ENCODE measurements at regions not wholly inside any gene's neighbourhood (a gene's known extent, or its start where the extent isn't known, plus 50 kb on each side); places are given as distances from the start of the nearest gene placed in this dataset.
"Not testable (repeated sequence)": the region's sequence is repeated elsewhere in the genome, so short reads cannot be mapped to it uniquely, and the experiment has no call there.

DNA sequence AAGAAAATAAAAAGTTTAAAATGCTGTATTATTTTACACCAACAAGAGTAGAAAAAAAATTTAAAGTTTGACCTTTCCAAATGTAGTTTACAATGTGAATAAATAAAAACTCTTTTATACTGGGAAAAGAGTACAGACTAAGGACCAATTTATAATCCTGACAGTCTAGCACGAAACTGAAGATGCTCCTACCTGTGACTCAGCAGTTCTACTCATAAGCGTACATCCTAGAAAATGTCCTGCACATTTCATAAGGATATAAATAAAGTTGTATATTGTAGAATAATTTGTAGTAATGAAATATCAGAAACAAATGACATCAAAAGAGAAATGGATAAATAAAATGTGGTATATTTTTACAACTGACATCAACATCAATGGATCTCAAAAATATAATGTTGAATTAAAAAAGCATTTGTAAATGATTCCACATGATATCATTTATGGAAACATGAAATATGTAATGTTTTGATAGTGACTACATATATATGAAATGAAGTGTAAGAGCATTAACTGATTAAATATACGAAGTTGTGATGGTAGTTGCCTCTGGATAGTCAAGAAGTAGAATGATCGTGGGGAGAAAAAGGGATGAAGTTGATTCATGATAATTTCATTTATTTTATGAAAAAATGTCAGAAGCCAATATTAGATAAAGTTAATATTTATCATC, 161.3 kb upstream of the CBLB start:
- DNase-seq = no peak

DNA sequence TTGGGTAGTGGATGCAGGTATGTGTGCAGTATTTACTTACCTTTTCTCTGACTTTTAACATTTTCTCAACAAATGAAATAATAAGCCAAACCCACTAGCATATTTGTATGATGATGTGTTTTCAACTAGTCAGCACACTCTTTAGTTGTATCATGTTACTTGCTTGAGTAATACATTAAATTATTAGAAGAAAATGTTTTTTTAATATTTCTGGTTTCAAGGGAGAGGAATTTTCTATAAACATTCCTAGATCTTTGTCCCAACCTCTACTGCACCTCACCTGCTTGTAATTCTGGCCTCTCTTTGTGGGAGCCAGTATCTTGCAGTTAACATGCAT, 161.8 kb upstream of the CBLB start:
- DNase-seq = no peak

DNA sequence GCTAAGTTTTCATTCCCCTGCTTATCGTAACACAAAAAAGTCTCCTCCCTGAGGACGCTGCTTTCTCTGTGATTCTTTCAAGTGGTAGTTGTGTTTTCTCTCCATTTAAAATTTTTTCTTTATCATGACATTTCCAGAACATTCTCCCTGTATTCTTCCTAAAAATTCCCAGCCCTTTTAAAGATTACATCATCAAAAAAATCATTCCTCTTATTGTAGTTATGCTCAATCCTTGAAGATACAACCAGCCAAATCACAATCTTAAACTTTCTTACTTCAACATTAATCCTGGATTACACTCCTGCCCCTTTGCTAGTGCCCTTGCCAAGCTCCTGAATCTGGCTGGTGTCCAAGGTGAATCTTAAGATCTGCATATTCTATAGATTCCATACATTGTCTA, 163.7 kb upstream of the CBLB start:
- no peak for DNase-seq

DNA sequence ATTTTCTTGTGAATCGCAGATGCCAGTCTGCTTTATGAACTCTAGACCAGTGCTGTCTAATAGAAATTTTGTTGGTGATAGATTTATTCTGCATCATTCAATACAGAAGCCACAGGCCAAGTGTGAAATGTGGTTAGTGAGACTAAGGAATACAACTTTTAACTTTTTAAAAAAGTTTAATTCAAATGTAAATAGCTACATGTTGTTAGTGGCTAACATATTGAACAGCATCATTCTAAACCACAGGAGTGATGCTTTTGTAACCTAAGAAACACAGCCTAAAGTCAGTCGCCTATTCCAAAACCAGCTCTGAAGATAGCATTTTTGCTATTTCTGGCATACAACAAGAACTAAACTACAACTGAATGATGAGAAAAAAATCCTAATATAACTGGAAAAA, 164.8 kb upstream of the CBLB start:
- DNase-seq = no peak

GRCh38 chr3:106034313-106034712, 165.5 kb upstream of the CBLB start:
- no peak for DNase-seq

- DNase-seq = no peak
Measured at GRCh38 chr3:106035619-106036018, 166.8 kb upstream of the CBLB start.

DNA sequence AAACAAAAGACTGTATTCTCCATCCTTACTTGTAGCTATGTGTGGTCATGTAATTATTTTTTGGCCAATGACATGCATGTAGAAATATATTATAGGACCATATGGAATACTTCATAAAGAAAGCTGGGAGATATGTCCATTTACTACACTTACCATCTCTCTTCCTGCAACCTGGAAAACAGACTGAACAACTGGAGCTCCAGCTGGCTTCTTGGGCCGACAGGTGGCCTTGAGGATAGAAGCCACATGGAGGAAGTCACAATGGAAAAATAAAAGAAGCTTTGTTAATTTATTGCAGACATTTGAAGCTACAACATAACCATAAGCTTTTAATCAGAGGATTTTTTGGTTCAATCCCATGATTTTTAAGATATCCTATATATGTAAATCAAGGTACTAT, 167.9 kb upstream of the CBLB start:
- no peak for DNase-seq

DNA sequence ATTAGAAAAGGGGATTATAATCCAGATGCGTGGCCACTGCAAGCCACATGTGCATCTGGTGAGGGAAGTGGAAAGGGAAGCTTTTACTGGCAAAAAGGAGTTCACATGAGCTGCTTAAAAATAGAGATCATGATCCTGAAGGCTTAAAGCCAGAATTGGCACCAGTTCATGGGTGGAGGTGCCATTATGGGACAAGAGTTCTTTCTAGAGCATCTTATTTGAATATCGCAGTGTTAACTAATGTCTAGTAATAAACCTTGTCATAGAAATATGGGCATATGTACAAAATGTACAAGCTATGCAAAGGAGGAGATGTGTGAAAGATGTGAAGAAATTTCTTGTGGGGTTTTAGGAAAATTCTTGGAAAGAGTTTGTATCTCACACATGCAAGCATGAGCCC, 178.4 kb upstream of the CBLB start:
- DNase-seq = no peak

DNA sequence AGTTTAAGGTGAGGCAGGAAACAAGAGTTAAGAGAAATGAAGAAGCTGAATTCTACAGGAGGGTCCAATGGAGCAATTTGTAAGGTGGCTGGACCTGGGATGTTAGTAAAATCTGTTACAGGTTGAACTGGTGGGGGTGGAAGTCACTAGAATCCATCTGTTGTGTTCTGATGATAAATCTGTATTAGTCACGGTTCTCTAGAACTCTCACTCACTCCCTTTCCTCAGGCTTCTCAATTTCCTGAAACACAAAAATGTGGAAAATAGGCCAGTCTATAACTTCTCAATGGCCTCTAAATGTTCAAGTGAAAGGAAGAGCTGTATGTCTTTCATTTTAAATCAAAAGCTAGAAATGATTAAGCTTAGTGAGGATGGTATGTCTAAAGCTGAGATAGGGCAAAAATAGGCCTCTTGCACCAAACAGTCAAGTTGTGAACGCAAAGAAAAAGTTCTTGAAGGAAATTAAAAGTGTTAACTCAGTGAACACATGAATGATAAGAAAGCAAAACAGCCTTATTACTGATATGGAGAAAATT, 180.2 kb upstream of the CBLB start:
- no peak for DNase-seq

DNA sequence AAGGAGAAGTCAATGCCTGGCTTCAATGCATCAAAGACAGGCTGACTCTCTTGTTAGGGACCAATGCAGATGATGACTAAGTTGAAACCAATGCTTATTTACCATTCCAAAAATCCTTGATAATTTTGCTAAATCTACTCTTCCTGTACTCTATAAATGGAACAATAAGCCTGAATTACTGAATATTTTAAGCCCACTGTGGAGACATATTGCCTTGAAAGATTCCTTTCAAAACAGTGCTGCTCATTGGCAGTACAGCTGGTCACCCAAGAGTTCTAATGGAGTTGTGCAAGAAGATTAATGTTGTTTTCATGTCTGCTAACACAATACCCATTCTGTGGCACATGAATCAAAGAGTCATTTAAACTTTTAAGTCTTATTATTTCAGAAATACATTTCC, 181.0 kb upstream of the CBLB start:
- DNase-seq = no peak

DNA sequence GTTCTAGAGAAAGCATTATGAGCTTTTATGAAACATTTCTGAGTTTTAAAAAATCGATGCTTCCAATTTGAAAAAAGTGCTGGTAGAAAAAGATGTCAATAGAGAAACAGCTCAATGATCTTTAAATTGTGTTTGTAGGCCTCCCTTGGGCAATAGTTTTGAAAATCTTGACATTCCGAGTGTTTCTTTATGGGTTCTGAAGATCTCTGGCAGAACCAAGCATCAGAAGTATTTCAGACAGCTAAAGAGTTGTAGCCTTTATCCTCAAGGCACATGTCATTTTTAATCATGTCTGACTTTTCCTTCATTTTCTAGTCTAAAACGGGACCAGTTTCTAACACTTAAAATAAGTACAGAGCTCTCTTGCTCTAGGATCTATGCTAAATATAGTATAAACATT, 188.1 kb upstream of the CBLB start:
- DNase-seq = no peak

DNA sequence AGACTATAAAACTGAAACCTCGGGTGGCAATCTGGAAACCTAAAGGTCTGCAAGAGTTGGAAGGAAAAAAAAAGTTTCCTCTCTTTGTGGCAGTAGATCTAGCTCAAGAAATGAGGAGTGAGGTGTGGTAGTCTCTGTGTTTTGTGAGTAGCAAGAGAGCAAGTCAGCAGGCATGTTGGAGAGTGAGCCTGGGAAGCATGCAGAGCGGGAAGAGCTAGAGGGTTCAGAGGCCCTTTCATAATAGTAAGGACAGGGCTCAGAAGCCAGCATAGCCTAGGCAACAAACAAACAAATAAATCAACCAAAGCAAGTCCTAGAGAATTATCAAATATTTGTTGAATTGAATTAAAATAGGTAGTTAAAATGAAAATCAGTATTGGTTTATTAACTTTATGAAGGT, 189.7 kb upstream of the CBLB start:
- no peak for DNase-seq

DNA sequence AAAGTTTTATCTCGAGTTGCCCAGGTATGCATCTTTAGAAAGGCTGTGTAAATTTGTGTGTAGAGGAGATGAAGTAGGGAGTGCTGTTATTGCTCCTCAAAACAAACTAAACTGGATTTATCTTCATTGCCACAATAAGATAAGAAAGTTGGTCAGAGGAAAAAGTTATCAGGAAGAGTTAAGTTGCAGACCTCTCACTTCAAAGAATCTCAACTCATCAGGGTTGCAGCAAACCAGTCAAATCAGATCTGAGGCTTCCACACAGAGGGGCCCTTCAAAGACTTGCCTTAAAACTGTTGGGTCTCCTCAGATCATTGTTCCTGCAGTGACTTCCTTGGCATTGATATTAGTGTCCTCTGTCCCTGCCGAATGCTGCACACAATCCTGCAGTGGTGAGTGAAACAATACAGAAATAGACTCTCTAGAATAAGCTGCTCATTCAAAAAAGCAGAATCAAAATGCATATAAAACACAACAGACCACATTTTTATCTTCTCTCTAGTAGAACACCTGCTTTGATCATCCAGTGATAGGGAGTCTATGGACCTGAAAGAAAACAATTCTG, 191.2 kb upstream of the CBLB start:
- no peak for DNase-seq

DNA sequence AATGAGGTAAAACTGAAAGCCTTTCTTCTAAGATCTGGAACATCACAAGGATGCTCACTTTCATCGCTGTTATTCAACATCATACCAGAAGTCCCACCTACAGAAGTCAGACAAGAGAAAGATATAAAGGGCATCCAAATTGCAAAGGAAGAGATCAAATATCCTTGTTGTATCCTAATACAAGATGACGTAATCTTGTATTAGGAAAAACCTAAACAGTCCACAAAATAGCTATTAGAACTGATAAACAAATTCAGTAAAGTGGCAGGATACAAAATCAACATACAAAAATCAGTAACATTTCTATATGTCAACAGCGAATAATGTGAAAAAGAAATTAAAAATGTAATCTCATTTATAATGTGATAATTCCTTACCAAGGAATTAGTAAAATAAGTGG, 195.1 kb upstream of the CBLB start:
- no peak for DNase-seq

GRCh38 chr3:106065831-106066230, 197.0 kb upstream of the CBLB start:
- no peak for DNase-seq

- no peak for DNase-seq
Measured at GRCh38 chr3:106067711-106068110, 198.9 kb upstream of the CBLB start.

DNA sequence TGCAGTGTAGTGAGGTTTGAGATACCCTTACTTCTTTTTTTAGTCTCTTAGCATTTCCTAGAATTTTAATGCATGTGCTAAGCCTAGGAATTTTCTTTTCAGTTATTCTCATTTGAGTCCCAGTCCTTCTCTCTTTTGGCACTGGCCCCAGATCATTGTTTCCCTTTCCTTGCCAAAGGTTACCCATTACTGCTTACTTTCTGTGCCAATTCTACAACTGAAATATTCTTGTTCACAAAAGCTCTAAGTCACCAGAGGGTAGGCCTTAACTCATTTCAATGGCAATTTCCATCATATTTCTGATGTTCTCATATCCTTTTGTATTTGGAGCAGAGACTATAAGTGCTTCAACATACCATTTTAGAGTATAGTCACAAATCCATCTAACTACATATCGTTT, 199.6 kb upstream of the CBLB start:
- no peak for DNase-seq

GRCh38 chr3:106068795-106069194, 200.0 kb upstream of the CBLB start:
- DNase-seq = no peak

- no peak for DNase-seq
Measured at GRCh38 chr3:106070187-106070586, 201.4 kb upstream of the CBLB start.

DNA sequence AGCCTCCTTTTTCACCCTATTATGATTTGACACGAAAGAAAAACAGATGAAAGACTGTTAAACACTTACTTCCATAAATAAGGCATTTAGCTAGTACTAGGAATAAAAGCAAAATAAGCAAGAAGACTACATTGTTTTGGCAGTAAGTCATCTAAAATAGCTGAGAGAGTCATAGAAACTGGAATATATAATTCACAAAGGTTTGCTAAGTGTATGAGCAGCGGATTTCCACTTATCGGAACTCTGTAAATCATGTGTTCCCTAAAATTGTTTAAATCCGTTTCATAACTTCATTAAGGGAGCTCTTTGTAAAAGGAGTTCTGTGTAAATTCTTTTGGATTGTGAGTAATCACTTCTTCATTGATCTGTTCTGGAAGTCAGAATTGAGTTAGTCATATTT, 202.5 kb upstream of the CBLB start:
- DNase-seq = no peak

DNA sequence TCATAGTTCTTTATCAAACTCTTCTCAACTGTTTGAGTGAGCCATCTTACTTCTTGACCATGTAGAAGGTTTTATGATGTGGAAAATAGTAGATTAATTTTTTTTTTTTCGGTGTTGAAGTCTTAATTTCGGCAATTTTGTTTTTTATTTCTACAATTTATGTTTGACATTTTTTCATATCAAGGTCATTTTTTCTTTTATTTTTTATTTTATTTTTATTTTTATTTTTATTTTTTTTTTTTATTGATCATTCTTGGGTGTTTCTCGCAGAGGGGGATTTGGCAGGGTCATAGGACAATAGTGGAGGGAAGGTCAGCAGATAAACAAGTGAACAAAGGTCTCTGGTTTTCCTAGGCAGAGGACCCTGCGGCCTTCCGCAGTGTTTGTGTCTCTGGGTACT, 203.8 kb upstream of the CBLB start:
- not testable (repeated sequence) for DNase-seq

DNA sequence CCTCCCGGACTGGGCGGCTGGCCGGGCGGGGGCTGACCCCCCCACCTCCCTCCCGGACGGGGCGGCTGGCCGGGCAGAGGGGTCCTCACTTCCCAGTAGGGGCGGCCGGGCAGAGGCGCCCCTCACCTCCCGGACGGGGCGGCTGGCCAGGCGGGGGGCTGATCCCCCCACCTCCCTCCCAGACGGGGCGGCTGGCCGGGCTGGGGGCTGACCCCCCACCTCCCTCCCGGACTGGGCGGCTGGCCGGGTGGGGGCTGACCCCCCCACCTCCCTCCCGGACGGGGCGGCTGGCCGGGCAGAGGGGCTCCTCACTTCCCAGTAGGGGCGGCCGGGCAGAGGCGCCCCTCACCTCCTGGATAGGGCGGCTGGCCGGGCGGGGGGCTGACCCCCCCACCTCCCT, 205.0 kb upstream of the CBLB start:
- not testable (repeated sequence) for DNase-seq

DNA sequence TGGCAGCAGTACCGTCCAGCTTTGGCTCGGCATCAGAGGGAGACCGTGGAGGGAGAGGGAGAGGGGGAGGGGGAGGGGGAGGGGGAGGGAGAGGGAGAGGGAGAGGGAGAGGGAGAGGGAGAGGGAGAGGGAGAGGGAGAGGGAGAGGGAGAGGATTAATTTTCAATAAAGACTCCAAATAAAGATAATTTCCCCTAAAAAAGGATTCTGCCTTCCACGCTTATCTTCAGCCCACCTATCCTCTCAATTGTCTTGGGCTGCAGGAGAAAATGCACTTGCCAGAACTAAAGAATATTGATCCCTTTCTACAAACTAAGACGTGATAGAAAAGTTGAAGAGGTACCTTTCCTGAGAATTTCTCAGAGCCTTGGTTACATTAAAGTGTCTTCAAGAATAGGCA, 206.9 kb upstream of the CBLB start:
- not testable (repeated sequence) for DNase-seq

- no peak for DNase-seq
Measured at GRCh38 chr3:106078635-106079034, 209.8 kb upstream of the CBLB start.

- DNase-seq = no peak
Measured at GRCh38 chr3:106082616-106083015, 213.8 kb upstream of the CBLB start.

All from MV-4-11 (cell line).